HFF-Myc (cell line): ENCODE measurements at regions not wholly inside any gene's neighbourhood (a gene's known extent, or its start where the extent isn't known, plus 50 kb on each side); places are given as distances from the start of the nearest gene placed in this dataset.

Experiments used
- DNase-seq: peaks from one replicate; pipeline ENCODE4 v3.0.0-alpha.2; 2011; ENCODE audit warnings: low read depth; ENCODE audit errors: extremely low read depth
- H3K4me3 ChIP-seq: replicated peaks from 2 replicates; pipeline ENCODE4 v1.5.1; 2011; ENCODE audit warnings: low read depth, mild to moderate bottlenecking, control low read depth, low read length
- TF ChIP-seq, protein P1 (sequence below): IDR thresholded peaks from 2 replicates; pipeline ENCODE4 v1.5.1; 2012; ENCODE audit warnings: mild to moderate bottlenecking, low read depth, low read length, control low read depth; ENCODE audit errors: missing control alignments

DNA sequence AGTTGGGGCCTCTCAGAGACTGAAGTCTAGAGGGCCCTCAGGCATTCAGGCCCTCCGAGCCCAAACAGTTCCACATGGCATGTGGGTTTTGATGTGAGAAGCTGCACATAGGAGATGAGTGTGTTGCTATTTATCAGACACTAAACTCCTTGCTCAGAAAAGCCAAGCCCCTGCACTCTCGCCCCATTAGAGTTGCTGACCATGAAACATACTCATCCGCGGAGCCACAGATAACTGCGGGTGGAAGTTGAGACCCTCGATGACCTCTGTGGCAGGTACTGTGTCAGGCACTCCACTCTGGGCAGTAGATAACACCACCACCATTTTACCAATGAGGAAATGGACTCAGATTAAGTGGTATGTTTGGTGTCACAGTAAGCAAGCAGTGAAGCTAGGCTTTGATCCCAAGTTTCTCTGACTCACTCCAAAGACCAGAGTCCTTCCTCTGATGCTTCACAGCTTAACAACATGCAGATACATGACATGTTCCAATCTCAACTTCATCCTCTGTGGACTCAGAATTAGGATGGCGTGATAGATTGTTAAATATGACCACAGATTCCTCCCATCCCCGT is 202.1 kb downstream of the ADAMTS15 start:
- no peak overlapping the region for H3K4me3 ChIP-seq
- TF ChIP-seq, protein P1, sequence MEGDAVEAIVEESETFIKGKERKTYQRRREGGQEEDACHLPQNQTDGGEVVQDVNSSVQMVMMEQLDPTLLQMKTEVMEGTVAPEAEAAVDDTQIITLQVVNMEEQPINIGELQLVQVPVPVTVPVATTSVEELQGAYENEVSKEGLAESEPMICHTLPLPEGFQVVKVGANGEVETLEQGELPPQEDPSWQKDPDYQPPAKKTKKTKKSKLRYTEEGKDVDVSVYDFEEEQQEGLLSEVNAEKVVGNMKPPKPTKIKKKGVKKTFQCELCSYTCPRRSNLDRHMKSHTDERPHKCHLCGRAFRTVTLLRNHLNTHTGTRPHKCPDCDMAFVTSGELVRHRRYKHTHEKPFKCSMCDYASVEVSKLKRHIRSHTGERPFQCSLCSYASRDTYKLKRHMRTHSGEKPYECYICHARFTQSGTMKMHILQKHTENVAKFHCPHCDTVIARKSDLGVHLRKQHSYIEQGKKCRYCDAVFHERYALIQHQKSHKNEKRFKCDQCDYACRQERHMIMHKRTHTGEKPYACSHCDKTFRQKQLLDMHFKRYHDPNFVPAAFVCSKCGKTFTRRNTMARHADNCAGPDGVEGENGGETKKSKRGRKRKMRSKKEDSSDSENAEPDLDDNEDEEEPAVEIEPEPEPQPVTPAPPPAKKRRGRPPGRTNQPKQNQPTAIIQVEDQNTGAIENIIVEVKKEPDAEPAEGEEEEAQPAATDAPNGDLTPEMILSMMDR = no peak
- DNase-seq = no peak

DNA sequence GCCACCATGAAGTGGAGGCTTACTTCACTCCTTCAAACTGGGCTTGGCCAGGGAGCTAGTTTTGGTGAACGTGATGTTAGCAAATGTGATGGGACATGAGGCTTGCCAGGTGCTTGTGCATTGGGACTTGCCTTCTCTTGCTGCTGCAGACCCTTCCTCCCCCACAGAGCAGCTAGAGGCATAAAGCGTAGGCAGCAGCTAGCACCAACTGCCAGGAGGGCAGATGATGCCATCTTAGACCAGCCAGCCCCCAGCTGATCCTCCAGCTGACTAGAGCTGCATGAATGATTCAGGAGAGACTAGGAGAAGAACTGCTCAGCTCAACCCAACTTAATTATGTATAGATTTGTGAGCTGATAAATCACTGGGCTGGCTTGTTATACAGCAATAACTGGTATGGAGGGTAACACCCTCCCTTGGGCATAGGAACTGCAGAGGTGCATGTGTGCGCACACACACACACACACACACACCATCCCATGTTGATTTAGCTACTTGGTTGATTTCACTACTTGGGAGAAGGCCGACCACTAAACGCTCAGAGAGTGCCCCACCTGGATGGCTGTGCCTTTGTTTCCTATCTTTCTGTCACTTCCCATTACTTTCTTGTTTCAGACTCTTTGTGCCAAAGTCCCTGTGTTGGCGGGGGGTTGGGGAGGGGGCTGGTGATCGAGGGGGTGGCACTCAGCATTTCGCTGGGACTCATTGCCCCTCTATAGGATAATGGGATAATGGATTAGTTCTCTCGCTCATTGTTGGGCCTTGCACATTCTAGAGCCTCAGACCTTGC is 202.8 kb downstream of the ADAMTS15 start:
- no peak for DNase-seq
- no peak overlapping the region for H3K4me3 ChIP-seq
- TF ChIP-seq, protein P1 = no peak

DNA sequence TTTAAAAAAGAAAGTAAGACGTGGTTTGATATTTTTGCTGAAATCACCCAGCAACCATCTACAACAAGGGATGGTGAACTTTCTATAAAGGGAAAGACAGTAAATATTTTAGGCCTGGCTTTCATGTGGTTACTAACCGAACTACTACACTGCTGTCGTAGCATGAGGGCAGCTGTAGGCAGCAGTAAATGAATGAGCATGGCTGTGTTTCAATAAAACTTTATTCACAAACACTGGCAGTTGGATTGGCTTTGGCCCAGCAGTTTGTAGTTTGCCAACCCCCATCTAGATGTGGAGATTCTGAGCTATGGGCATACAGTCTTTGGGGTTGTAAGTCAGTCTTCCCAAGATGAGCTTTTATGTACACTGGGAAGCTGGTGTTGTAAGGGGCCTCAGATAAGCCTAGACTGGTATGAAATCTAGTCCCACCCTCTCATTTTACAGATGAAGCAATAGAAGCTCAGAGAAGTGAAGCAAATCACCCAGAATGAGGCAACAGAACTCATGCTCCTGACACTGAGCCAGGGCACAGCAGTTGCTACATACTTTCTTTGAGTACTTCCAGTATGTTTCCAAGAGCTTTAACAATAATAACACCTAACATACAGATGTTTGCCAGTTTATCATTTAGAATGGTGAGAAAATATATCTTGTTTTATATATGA is 204.4 kb downstream of the ADAMTS15 start:
- H3K4me3 ChIP-seq = no peak overlapping the region
- no peak for DNase-seq
- TF ChIP-seq, protein P1 = no peak

DNA sequence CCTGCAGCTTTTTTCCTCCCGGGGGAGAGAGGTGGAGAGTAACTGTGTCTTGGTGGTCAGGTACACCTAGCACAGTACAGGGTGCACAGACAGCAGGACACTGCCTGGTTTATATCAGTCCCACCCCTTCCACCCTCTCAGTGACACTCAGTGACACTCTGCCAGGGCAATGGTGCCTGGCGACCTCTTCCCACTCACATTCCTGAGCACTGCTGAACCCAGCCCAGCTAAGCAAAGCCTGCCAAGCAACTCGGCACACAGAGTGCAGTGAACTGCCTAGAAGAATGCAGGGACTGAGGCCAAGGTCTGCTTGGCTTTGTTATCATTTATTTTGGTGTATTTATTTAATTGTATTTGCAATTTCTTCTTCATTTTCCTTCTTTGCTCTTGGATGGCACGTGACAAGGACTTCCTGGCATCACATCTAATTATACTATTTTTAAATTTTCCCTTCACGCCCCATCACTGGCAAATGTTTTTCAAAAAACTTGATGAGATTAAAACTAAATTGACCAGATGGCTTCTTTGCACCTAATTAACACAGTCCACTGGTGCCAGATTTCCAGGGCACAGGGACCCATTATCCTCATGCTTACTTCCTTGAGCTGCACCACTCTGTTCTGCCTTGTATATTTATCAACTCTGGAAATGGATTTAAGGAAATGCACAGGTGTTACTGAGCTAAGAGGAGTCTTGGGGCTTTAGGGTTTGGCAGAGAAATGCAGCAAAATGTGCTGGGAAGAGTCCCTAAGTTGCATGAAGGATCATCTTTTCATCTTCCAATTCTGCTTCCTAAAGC is 205.6 kb downstream of the ADAMTS15 start:
- no peak overlapping the region for H3K4me3 ChIP-seq

DNA sequence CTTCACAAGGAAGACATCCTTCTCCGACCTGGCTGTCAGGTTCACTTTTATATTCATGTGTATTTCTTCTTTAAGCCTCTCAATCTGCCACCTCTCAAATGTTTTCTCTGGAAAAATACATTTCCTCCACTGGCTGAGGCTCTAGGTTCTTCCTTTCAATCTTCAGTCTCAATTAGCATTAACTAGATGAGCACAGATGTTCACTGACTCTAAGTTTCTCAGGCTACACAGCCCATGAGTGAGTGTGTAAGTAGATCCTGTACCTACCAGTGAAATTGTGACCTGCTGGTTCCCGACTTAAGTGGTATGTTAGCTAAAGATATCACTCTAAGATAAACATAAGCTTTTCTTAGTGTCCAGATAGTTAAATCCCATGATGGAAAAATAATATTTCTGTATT is 206.9 kb downstream of the ADAMTS15 start:
- TF ChIP-seq, protein P1 = no peak

More for the DNA sequence above, 205.6 kb downstream of the ADAMTS15 start:
- no peak for DNase-seq
- TF ChIP-seq, protein P1 = no peak

DNA sequence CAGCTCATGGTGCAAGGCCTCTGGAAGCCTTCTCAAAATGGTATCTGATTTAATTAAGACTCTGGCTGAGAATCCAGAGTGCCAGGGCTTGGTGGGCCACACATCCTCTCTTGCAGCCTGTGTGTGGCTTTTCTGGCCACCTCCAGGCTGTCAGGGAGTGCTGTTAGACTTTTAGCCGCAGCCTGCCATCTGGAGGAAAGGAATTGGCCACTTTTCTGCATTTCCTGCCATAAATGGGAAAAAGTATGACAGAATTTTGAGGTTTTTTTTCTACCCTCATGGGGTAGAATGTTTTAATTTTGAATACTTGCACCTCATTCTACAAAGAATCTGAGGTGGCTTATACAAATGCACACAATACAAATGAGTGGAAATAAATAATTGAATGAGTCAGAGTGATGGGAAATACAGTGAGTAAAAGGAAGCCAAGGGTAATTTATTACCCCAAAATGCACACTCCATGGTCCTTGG is 218.4 kb downstream of the ADAMTS15 start:
- DNase-seq = no peak
- H3K4me3 ChIP-seq = no peak overlapping the region
- TF ChIP-seq, protein P1 = peak; percentile 3

More for the DNA sequence above, 206.9 kb downstream of the ADAMTS15 start:
- DNase-seq = no peak
- no peak overlapping the region for H3K4me3 ChIP-seq
